HCT116 (cell line): ENCODE measurements at regions not wholly inside any gene's neighbourhood (a gene's known extent, or its start where the extent isn't known, plus 50 kb on each side); places are given as distances from the start of the nearest gene placed in this dataset.

Experiments
- CTCF ChIP-seq, 3 experiments: fragments of 200-600 bp in 1 of 3; sonication (generic) in 1 of 3; IDR thresholded peaks in 2 of 3; conservative IDR thresholded peaks in 1 of 3; 2 replicates each; pipeline ENCODE4 v1.5.1; 2012 to 2017; ENCODE audit warnings: low read depth in 2 of 3, low read length in 2 of 3, antibody characterized with exemption in 1 of 3, borderline replicate concordance in 1 of 3, control low read depth in 1 of 3, mild to moderate bottlenecking in 1 of 3, mixed read lengths in 1 of 3, mixed run types in 1 of 3, moderate library complexity in 1 of 3; ENCODE audit not compliant: insufficient read depth in 1 of 3
- YY1 ChIP-seq: IDR thresholded peaks from 2 replicates; pipeline ENCODE4 v1.6.1; 2011; ENCODE audit warnings: low read length, low read depth, moderate library complexity, mild to moderate bottlenecking; ENCODE audit not compliant: insufficient replicate concordance; ENCODE audit errors: extremely low read depth
- TF ChIP-seq, protein P1 (sequence below): IDR thresholded peaks from 2 replicates; pipeline ENCODE4 v1.6.1; 2012; ENCODE audit warnings: low read depth

DNA sequence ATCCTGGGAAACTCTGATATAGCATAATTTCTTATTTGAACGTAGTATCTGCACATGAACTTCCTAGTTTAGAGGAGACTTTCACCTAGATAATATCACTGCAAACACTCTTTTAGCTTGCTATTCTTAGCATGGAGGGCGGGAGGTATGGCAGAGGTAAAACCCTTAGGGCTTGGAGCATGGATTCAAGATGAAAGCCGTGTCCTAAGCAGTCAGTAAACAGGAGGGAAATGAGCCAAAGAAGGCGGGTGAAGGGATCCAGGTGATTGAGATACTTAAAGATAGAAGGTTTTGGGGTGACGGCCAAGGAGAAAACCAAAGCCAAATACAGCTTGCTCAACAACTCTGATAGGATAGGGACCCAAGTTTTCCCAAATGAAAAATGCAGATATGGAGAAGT is 107.1 kb upstream of the BCAT1 start:
- TF ChIP-seq CTCF (IDR thresholded peaks at IDR 0.05 in 2 of 3, conservative IDR thresholded peaks at IDR 0.05 in 1 of 3; ENCODE audit: borderline replicate concordance in 1 of 3, insufficient read depth in 1 of 3, low read depth in 2 of 3, low read length in 2 of 3), result no peak
- no peak for TF ChIP-seq YY1
- TF ChIP-seq, protein P1, sequence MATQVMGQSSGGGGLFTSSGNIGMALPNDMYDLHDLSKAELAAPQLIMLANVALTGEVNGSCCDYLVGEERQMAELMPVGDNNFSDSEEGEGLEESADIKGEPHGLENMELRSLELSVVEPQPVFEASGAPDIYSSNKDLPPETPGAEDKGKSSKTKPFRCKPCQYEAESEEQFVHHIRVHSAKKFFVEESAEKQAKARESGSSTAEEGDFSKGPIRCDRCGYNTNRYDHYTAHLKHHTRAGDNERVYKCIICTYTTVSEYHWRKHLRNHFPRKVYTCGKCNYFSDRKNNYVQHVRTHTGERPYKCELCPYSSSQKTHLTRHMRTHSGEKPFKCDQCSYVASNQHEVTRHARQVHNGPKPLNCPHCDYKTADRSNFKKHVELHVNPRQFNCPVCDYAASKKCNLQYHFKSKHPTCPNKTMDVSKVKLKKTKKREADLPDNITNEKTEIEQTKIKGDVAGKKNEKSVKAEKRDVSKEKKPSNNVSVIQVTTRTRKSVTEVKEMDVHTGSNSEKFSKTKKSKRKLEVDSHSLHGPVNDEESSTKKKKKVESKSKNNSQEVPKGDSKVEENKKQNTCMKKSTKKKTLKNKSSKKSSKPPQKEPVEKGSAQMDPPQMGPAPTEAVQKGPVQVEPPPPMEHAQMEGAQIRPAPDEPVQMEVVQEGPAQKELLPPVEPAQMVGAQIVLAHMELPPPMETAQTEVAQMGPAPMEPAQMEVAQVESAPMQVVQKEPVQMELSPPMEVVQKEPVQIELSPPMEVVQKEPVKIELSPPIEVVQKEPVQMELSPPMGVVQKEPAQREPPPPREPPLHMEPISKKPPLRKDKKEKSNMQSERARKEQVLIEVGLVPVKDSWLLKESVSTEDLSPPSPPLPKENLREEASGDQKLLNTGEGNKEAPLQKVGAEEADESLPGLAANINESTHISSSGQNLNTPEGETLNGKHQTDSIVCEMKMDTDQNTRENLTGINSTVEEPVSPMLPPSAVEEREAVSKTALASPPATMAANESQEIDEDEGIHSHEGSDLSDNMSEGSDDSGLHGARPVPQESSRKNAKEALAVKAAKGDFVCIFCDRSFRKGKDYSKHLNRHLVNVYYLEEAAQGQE, result no peak
